H4 (cell line): ENCODE measurements at regions not wholly inside any gene's neighbourhood (a gene's known extent, or its start where the extent isn't known, plus 50 kb on each side); places are given as distances from the start of the nearest gene placed in this dataset.
"Not testable (repeated sequence)": the region's sequence is repeated elsewhere in the genome, so short reads cannot be mapped to it uniquely, and the experiment has no call there.

Experiments
- DNase-seq: peaks from one replicate; pipeline ENCODE4 v3.0.0-alpha.2; 2015; ENCODE audit warnings: low spot score

DNA sequence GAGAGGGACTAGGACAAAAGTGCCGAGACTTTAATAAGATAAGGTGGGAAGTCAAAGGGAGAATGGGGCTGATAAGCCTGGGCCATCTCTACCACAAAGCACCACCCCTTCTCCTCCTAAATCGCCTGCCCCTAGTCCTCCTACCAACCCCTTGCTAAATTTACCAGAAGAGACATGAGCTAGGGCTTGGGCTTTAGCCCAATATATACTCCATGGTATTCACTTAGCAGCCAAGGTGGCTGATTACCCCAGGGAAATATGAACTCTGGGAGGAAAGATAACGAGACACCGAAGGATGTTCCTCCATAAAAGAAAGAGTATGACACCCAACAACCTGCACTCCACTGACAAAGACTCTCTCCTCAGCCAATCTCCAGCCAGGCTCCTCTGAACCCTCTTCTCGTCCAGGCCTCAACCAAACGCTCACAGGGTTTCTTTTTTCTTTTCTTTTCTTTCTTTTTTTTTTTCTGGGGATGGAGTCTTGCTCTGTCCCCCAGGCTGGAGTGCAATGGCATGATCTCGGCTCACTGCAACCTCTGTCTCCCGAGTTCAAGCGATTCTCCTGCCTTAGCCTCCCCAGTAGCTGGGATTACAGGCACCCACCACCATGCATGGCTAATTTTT is 610.2 kb downstream of the UQCRFS1 start:
- DNase-seq, result no peak

DNA sequence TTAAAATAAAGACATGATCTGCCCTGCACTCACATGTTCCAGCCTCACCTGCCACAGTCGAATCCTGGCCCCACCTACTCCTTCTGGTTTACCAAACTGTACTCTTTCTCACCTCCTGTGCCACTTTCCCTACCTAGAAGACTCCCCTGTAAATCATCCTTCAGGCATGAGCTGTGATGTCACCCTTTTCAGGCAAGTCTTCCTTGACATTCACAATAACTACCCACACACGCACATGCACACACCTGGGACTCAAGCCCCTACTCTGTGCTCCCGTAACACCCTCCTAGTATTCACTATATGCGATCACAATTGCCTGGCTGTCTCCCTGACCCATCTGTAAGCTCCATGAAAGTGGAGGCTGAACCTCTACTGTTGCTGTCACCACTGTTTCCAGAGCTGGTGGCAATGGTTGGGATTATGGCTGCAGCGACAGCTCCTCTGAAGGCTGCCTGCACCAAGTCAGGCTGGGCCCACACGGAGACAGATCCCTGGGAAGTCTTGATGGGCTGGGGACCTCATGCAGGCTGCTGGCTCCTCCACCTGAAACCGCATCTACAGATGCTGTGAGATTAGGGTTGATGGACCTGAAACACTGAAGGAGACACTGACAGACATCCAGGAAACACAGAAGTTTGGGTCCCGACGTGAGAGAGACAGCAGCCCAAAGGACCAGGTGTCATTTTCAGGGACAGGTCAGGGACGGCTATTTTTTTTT is 611.1 kb downstream of the UQCRFS1 start:
- DNase-seq, result no peak

- no peak for DNase-seq
Observed at GRCh38 chr19:28598861-28599260, 614.1 kb downstream of the UQCRFS1 start.

DNA sequence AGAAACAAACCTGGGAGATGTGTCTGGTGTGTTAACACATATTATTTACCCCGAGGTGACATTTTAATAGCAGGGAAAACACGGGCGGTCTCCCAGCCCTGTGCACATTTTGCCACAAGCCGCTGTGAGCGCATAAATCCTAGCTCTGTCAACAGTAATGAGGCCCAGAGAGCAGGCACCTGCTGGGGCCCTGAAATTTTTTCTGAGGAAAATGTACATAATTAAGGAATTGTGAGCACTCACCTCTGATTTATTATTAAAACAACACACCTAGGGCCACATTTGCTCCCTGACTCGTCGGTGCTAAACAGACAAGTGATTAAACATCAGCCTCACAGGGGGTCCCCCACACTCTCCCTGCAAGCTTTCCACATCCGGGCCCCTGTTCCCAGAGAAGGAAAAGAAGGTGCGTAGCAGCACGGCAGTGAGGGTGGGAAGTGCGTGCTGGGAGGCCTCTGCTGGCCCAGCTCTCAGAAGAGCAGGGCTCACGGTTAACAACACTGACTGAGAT is 616.3 kb downstream of the UQCRFS1 start:
- no peak for DNase-seq

GRCh38 chr19:28595722-28596480 is 617.0 kb downstream of the UQCRFS1 start:
- DNase-seq, result no peak

DNA sequence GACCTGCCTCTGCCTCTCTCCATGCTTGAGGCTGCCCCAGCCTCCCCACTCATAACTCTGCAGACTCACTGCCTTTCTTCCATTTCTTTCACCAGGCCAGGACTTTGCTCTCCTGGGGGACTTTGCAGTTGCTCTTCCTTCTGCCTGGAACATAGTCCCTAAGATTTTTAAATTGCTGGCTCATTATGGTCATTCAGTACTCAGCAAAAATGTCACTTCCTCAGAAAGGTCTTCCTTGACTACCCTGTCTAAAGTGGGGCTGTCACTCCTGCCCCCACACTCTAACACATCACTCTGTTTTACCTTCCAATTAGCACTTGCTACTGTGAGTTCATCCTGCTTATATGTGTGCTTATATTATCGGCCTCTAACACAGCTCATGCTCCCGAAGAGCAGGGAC is 618.2 kb downstream of the UQCRFS1 start:
- DNase-seq, result no peak

GRCh38 chr19:28589991-28590411 is 623.0 kb downstream of the UQCRFS1 start:
- DNase-seq, result not testable (repeated sequence)

DNA sequence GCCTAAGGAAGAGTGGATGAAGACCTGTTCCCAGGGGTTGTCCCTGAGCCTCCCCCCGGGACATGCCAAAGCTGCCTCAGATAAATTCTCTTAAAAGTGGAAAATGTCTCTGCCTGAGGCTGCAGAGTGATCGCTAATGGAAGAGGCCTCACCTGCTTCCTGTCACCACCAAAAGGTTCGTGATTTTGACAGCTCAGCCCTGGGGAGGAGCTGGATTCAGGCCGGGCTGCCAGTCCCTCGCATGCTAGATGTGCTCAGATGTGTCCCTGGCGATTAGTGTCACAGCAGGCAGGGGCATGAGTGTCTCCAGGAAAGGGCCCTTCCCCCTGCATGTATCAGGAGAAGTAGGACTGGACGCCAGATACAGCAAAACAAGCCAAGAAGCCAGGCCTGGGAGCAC is 626.5 kb downstream of the UQCRFS1 start:
- DNase-seq, result no peak

DNA sequence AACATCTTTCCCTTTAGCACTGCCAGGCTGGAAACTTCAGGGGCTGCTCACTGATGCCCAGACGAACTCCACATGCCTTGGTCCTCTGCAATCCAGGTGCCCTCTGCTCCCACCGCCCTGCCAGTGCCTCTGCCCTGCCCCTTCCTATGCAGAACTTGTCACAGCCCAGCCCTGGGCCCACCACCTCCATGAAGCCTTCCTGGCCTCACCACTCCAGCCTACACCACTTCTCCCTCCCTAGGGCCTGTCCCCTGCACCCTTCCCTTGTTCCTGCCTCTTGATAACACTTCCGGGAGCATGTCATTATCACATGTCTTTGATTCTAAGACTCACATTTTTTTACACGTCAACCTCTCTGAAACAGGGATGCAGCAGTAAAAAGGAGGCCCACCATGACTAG is 627.2 kb downstream of the UQCRFS1 start:
- DNase-seq, result no peak

DNA sequence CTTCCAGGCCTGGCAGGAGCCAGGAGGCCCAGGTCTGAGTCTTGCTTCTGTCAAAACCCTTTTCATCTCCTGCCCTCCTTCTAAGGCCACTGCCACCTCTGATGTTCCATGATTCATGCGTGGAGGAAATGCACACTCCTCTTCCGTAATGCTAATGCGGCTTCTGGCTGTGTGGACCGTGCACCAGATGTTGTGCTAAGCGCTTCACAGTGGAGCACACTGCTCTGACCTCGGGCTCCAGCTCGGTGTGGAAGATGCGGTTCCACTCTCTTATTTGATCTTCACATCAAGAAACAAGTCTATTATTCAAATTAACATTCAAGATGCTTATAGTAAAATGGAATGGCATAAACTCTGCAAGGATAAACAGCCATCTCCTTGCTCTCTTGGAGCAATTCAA is 629.2 kb downstream of the UQCRFS1 start:
- no peak for DNase-seq

DNA sequence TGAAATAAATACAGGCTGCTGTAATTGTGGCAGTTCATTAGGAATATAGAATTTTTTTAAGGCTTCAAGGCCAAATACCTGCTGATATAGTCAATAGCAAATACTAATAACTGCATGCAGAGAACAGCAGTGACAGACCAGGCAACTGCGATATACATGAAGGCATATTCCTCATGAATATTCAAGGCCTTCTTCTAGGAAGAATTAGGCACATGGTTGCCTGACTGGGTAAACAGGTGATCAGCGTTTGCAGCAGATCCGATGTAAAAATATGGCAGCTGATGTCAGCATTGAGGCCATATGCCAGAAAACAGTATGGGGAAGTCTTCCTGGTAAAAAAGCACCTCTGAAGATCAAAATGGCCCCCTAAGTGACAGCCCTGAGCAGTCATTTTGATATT is 629.7 kb downstream of the UQCRFS1 start:
- no peak for DNase-seq

GRCh38 chr19:28582796-28583195 is 630.2 kb downstream of the UQCRFS1 start:
- DNase-seq, result no peak

- DNase-seq, result no peak
Observed at GRCh38 chr19:28582344-28582743, 630.6 kb downstream of the UQCRFS1 start.

DNA sequence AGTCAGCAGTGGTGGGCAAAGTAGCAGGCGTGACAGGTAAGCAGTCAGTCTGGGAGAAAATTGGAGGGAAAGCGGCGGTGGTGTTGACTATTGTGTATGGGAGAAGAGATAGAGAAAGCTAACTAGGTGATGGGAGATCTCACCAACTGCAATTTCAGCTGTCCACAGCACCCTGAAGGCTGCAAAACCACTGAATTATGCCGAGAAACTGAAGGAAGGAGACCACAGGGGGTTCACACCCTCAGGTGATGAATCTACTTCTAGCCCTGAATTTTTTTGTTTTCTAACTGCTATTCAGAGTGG is 631.5 kb downstream of the UQCRFS1 start:
- DNase-seq, result no peak

- DNase-seq, result no peak
Observed at GRCh38 chr19:28578786-28579505, 634.0 kb downstream of the UQCRFS1 start.

GRCh38 chr19:28578208-28578607 is 634.7 kb downstream of the UQCRFS1 start:
- DNase-seq, result no peak

DNA sequence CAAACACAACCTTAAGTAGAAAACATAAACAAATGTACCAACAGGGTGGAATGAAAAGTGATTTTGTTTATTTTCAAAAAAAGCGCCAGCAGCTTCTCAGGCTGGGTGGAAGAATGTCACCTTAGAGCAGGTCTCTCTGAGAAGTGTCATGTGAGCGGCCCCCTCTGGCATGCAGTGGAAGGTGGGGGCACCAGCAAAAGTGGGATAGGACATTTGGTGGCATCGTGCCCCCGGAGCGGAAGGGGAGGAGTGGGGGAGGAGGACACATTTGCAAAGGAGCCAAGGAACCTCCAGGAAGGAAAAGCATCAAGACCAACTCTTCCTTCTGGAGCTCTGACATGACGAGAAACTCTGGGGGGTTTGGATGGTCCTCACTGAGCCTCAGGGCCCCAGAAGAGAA is 635.3 kb downstream of the UQCRFS1 start:
- no peak for DNase-seq

DNA sequence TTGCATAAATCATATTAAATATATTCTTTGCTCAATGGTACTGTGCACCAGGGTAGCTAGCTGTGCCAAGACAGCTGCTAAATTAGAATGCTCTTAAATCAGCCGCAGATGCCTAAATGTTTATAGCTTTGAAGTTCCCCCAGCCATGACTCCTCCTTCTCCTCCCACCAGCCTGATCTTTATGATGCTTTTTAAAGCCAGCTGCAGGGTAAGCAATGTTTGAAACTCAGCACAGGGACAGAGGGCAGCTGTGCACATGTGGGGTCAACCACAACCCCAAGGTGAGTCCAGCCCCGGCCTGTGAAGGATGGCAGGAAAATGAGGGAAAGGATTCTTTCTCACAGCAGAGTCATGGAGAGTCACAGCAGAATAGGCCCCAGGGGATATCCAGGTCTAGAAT is 635.7 kb downstream of the UQCRFS1 start:
- DNase-seq, result no peak

GRCh38 chr19:28575816-28576215 is 637.1 kb downstream of the UQCRFS1 start:
- no peak for DNase-seq

GRCh38 chr19:28575312-28575711 is 637.6 kb downstream of the UQCRFS1 start:
- DNase-seq, result not testable (repeated sequence)

DNA sequence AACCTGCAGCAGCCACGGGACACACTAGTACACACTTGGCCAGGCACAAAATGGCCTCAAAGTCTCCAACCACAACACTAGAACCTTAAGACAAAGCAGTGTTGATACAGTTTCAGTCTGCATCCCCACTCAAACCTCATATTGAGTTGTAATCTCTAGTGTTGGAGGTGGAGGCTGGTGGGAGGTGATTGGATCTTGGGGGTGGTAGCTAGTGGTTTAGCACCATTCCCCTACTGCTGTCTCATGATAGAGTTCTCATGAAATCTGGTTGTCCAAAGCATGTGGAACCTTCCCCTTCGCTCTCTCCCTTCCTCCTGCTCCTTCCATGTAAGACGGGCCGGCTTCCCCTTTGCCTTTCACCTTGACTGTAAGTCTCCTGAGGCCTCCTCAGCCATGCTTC is 638.7 kb downstream of the UQCRFS1 start:
- no peak for DNase-seq
